ENCODE measurements at regions not wholly inside any gene's neighbourhood (a gene's known extent, or its start where the extent isn't known, plus 50 kb on each side); places are given as distances from the start of the nearest gene placed in this dataset.

GRCh38 chr5:38607396-38607795, 51.0 kb upstream of the LIFR start:
- H3K27ac ChIP-seq (ENCODE audit: insufficient read length, low read depth, low read length): no peak overlapping the region

More at GRCh38 chr5:38607396-38607795, 51.0 kb upstream of the LIFR start:
- H3K4ac ChIP-seq (ENCODE audit: low read depth, low read length): no peak overlapping the region
- H2BK15ac ChIP-seq (ENCODE audit: low read depth, low read length): no peak overlapping the region
- no peak overlapping the region for H3K23ac ChIP-seq (ENCODE audit: insufficient read length, low read depth, low read length)
- Mint-ChIP-seq H3K27ac (0 out of 7 replicates have a peak overlapping the region, but pooled peaks of 1 of the 3 experiments have one; percentile 17), H3K4me3 (no peak overlapping the region), H3K36me3 (ENCODE audit: insufficient read depth in 1 of 3, low read depth in 3 of 3) (no peaks in the 10 kb centered on the region), H3K27me3 (ENCODE audit: low read depth) (no peaks in the 10 kb centered on the region), H3K4me1 (peaks cover 11% of the 10 kb centered on the region in 2 experiments), H3K9me3 (no peaks in the 10 kb centered on the region)
- no peak overlapping the region for H2BK5ac ChIP-seq (ENCODE audit: insufficient read length, low read length)
- no peak overlapping the region for H4K91ac ChIP-seq (ENCODE audit: insufficient read length, low read depth, low read length)
- H2BK120ac ChIP-seq (ENCODE audit: low read depth, low read length, poor library complexity, severe bottlenecking): no peak overlapping the region
- H4K20me1 ChIP-seq (ENCODE audit: control insufficient read depth, insufficient read depth, insufficient read length): no peaks in the 10 kb centered on the region
- no peak overlapping the region for H2BK12ac ChIP-seq (ENCODE audit: insufficient read length, low read depth, low read length)
- no peak overlapping the region for H3K18ac ChIP-seq (ENCODE audit: insufficient read length, low read depth, low read length)
- no peak overlapping the region for H4K5ac ChIP-seq (ENCODE audit: insufficient read length, low read depth, low read length)
- no CpG with 5 or more reads among the region's 3 CpGs for WGBS (ENCODE audit: extremely low coverage, insufficient read length, low lambda C conversion rate)
- no peaks in the 10 kb centered on the region for H3K9me3 ChIP-seq (ENCODE audit: control insufficient read depth, low read depth, low read length)
- DNase-seq: no peak
- H3K79me1 ChIP-seq (ENCODE audit: insufficient read depth, low read depth, low read length, poor library complexity, severe bottlenecking): no peaks in the 10 kb centered on the region
- H2AK5ac ChIP-seq (ENCODE audit: insufficient read length, low read length): no peak overlapping the region
- H3K23me2 ChIP-seq (ENCODE audit: insufficient read length, low read depth, low read length, poor library complexity, severe bottlenecking): no peaks in the 10 kb centered on the region
- H3K9ac ChIP-seq (ENCODE audit: extremely low read depth, insufficient read length, low read length): no peak overlapping the region
- no peak overlapping the region for H2BK20ac ChIP-seq (ENCODE audit: low read depth, low read length, poor library complexity, severe bottlenecking)
- H3K4me2 ChIP-seq (ENCODE audit: insufficient read depth, insufficient read length, low read length): no peak overlapping the region
- H3K14ac ChIP-seq (ENCODE audit: insufficient read depth, low read length): no peak overlapping the region
- no peak overlapping the region for H3T11ph ChIP-seq (ENCODE audit: low read length)
- no peak overlapping the region for H4K8ac ChIP-seq (replicated peaks; ENCODE audit: insufficient read length, low read depth, low read length)
- H3K4me1 ChIP-seq (ENCODE audit: insufficient read depth, low read length): no peaks in the 10 kb centered on the region; the same call in 1 of the 2 replicates
- H3K56ac ChIP-seq (ENCODE audit: insufficient read length, low read depth, low read length): no peak overlapping the region
- H2AFZ ChIP-seq (ENCODE audit: low read length): no peak overlapping the region
- H3K27me3 ChIP-seq (ENCODE audit: insufficient read depth, low read length): no peaks in the 10 kb centered on the region
- no peak for TF ChIP-seq CTCF (conservative IDR thresholded peaks at IDR 0.05)
- H3K79me2 ChIP-seq (ENCODE audit: insufficient read depth, low read length): no peaks in the 10 kb centered on the region

All from H9 (cell line).